ENCODE measurements at regions not wholly inside any gene's neighbourhood (a gene's known extent, or its start where the extent isn't known, plus 50 kb on each side); places are given as distances from the start of the nearest gene placed in this dataset.
A peak's percentile ranks its signal among the peaks of the same experiment; 100 is the strongest.

GRCh38 chr7:9776900-9777299 is 1196.8 kb upstream of the PHF14 start:
- H3K27ac ChIP-seq (ENCODE audit: extremely low read depth, low read depth, low read length): no peak overlapping the region
- no peaks in the 10 kb centered on the region for H3K9me3 ChIP-seq (ENCODE audit: control insufficient read depth, insufficient read depth, low read depth, low read length)
- H3K4me1 ChIP-seq (ENCODE audit: control insufficient read depth, insufficient read depth, low read length): no peaks in the 10 kb centered on the region
- ChIA-PET CTCF (no interaction called here), POLR2A (no interaction called here)
- TF ChIP-seq REST (tag by site-specific recombination; IDR thresholded peaks at IDR 0.05) (peak; percentile 74), ZNF510 (tag by site-specific recombination; IDR thresholded peaks at IDR 0.05; ENCODE audit: insufficient replicate concordance) (no peak), ZBTB44 (tag by site-specific recombination; IDR thresholded peaks at IDR 0.05) (no peak)
- H3K36me3 ChIP-seq (ENCODE audit: control insufficient read depth in 2 of 2, insufficient read depth in 1 of 2, low read length in 2 of 2): no peaks in the 10 kb centered on the region
- H3K4me3 ChIP-seq (ENCODE audit: low read depth, low read length): no peak overlapping the region

GRCh38 chr7:9778367-9778766 is 1195.3 kb upstream of the PHF14 start:
- POLR2A ChIA-PET: no interaction called here
- no peaks in the 10 kb centered on the region for H3K36me3 ChIP-seq (ENCODE audit: control insufficient read depth in 2 of 2, insufficient read depth in 1 of 2, low read length in 2 of 2)
- H3K4me3 ChIP-seq (ENCODE audit: low read depth, low read length): no peak overlapping the region
- CTCF ChIA-PET: no interaction called here
- no peak overlapping the region for H3K27ac ChIP-seq (ENCODE audit: extremely low read depth, low read depth, low read length)
- no peaks in the 10 kb centered on the region for H3K4me1 ChIP-seq (ENCODE audit: control insufficient read depth, insufficient read depth, low read length)
- no peak for TF ChIP-seq KLF17 (tag by site-specific recombination; IDR thresholded peaks at IDR 0.05)
- TF ChIP-seq ZNF549 (tag by site-specific recombination; IDR thresholded peaks at IDR 0.05): no peak
- TF ChIP-seq ZNF843 (tag by site-specific recombination; IDR thresholded peaks at IDR 0.05): no peak
- TF ChIP-seq ZNF211 (tag by site-specific recombination; IDR thresholded peaks at IDR 0.05; ENCODE audit: low read depth): no peak
- TF ChIP-seq MZF1 (tag by site-specific recombination; IDR thresholded peaks at IDR 0.05; ENCODE audit: borderline replicate concordance): no peak
- TF ChIP-seq ZNF529 (tag by site-specific recombination; IDR thresholded peaks at IDR 0.05; ENCODE audit: insufficient replicate concordance): no peak
- no peak for TF ChIP-seq ZNF266 (tag by site-specific recombination; IDR thresholded peaks at IDR 0.05; ENCODE audit: low read depth)
- no peak for TF ChIP-seq ZNF561 (tag by site-specific recombination; IDR thresholded peaks at IDR 0.05; ENCODE audit: borderline replicate concordance)
- no peak for TF ChIP-seq ZNF2 (tag by site-specific recombination; IDR thresholded peaks at IDR 0.05)
- no peak for TF ChIP-seq SALL2 (tag by site-specific recombination; IDR thresholded peaks at IDR 0.05; ENCODE audit: borderline replicate concordance)
- TF ChIP-seq ZNF571 (tag by site-specific recombination; IDR thresholded peaks at IDR 0.05): no peak
- TF ChIP-seq HOXA7 (CRISPR knock-in tag; IDR thresholded peaks at IDR 0.05; ENCODE audit: borderline replicate concordance): no peak
- no peak for TF ChIP-seq ZNF19 (tag by site-specific recombination; IDR thresholded peaks at IDR 0.05; ENCODE audit: low read depth)
- TF ChIP-seq ZNF292 (tag by site-specific recombination; IDR thresholded peaks at IDR 0.05; ENCODE audit: borderline replicate concordance, low read depth): no peak
- TF ChIP-seq ZNF362 (tag by site-specific recombination; IDR thresholded peaks at IDR 0.05): no peak
- no peak for TF ChIP-seq ZNF10 (tag by site-specific recombination; IDR thresholded peaks at IDR 0.05)
- TF ChIP-seq ZEB2 (tag by site-specific recombination; IDR thresholded peaks at IDR 0.05): no peak
- TF ChIP-seq RBAK (tag by site-specific recombination; IDR thresholded peaks at IDR 0.05): no peak
- TF ChIP-seq ZFP41 (tag by site-specific recombination; IDR thresholded peaks at IDR 0.05; ENCODE audit: borderline replicate concordance): no peak
- no peak for TF ChIP-seq REST (tag by site-specific recombination; IDR thresholded peaks at IDR 0.05)
- no peaks in the 10 kb centered on the region for H3K9me3 ChIP-seq (ENCODE audit: control insufficient read depth, insufficient read depth, low read depth, low read length)

Data from HEK293 (cell line).